K562 (cell line): ENCODE measurements at regions not wholly inside any gene's neighbourhood (a gene's known extent, or its start where the extent isn't known, plus 50 kb on each side); places are given as distances from the start of the nearest gene placed in this dataset.

Experiments used
- ATAC-seq: fragments of 200-7000 bp; cut with Tn5 transposase; 3 replicates; pipeline ENCODE4 v1.9.1; 2020; ENCODE audit warnings: moderate library complexity
- BruUV-seq: library from RNA; stranded (reverse); fragments of 400-500 nt; replicated peaks from 2 replicates; lab custom pipeline; 2021; lab: Mats Ljungman, UMichigan
- CTCF ChIA-PET: fragments of 300-600 bp; formaldehyde crosslinking; extraction: SDS; loops from one replicate; lab custom pipeline; 2021; ENCODE audit warnings: low intra/inter-chr PET ratio; lab: Yijun Ruan, JAX
- POLR2A ChIA-PET: fragments of 300-600, 350-650 bp; sonication (Branson Sonifier 250); formaldehyde crosslinking; extraction: SDS; loops from one replicate; lab custom pipeline; 2021; ENCODE audit warnings: antibody characterized with exemption, inconsistent platforms; lab: Yijun Ruan, JAX
- DNase-seq, 4 experiments: peaks; one replicate each; pipeline versions ENCODE4 v3.0.0 to v3.0.0-alpha.2; 2011 to 2018; ENCODE audit warnings: low spot score in 3 of 4, mixed read lengths in 3 of 4; ENCODE audit errors: extremely low read depth in 1 of 4
- FAIRE-seq: peaks from 2 replicates; lab custom pipeline; 2011; peaks lifted over from hg19 to GRCh38; lab: Jason Lieb, UNC
- H2AFZ ChIP-seq: 2 replicates; pipeline ENCODE4 v1.6.0; 2011; ENCODE audit warnings: low read depth, low read length, control low read depth, inconsistent platforms
- H3K27ac ChIP-seq: fragments of 200-600 bp; 3 replicates; pipeline ENCODE4 v1.8.0; 2011; ENCODE audit warnings: low read depth, mild to moderate bottlenecking, control low read depth, inconsistent platforms, low read length, moderate library complexity, mixed read lengths; ENCODE audit errors: extremely low read depth
- H3K27me3 ChIP-seq, 2 experiments: fragments of 300-600 bp in 1 of 2; 2 replicates in 1 of 2; 3 replicates in 1 of 2; pipeline versions ENCODE4 v1.6.0 to v1.8.0; 2011; ENCODE audit warnings: inconsistent platforms in 2 of 2, low read length in 2 of 2, mild to moderate bottlenecking in 1 of 2, mixed read lengths in 1 of 2, moderate library complexity in 1 of 2; ENCODE audit not compliant: control insufficient read depth in 2 of 2, insufficient read depth in 2 of 2
- H3K36me3 ChIP-seq: fragments of 300-600 bp; 3 replicates; pipeline ENCODE4 v1.8.0; 2011; ENCODE audit warnings: mild to moderate bottlenecking, low read length, inconsistent platforms; ENCODE audit not compliant: control insufficient read depth, insufficient read depth
- H3K4me1 ChIP-seq, 2 experiments: fragments of 200-600 bp in 1 of 2; replicated peaks in 1 of 2; 2 replicates in 1 of 2; 3 replicates in 1 of 2; pipeline versions ENCODE4 v1.5.1 to v1.8.0; 2011; ENCODE audit warnings: inconsistent platforms in 2 of 2, low read length in 2 of 2, mild to moderate bottlenecking in 1 of 2, mixed read lengths in 1 of 2, moderate library complexity in 1 of 2; ENCODE audit not compliant: control insufficient read depth in 2 of 2, insufficient read depth in 2 of 2
- H3K4me2 ChIP-seq: 2 replicates; pipeline ENCODE4 v1.6.1; 2011; ENCODE audit warnings: low read length, control low read depth, inconsistent platforms, mixed read lengths; ENCODE audit not compliant: insufficient read depth
- H3K4me3 ChIP-seq: fragments of 200-600 bp; sonication (generic), shearing (Covaris generic); 2 replicates; pipeline ENCODE4 v1.5.1; 2016; ENCODE audit warnings: control low read depth, inconsistent platforms
- H3K79me2 ChIP-seq: fragments of 200-600 bp; 3 replicates; pipeline ENCODE4 v1.8.0; 2011; ENCODE audit warnings: low read length, inconsistent platforms; ENCODE audit not compliant: control insufficient read depth, insufficient read depth
- H3K9ac ChIP-seq, 2 experiments: 2 replicates each; pipeline versions ENCODE4 v1.6.0 to v1.6.1; 2011; ENCODE audit warnings: low read depth in 2 of 2, low read length in 2 of 2, control low read depth in 1 of 2, inconsistent platforms in 1 of 2, mild to moderate bottlenecking in 1 of 2, mixed read lengths in 1 of 2; ENCODE audit not compliant: insufficient read depth in 1 of 2
- H3K9me1 ChIP-seq: one replicate; pipeline ENCODE4 v1.6.0; 2011; ENCODE audit warnings: inconsistent platforms, mild to moderate bottlenecking, low read length, moderate library complexity; ENCODE audit not compliant: control insufficient read depth, insufficient read depth
- H3K9me3 ChIP-seq: replicated peaks from 2 replicates; pipeline ENCODE4 v1.5.1; 2011; ENCODE audit warnings: low read depth, low read length, inconsistent platforms; ENCODE audit not compliant: control insufficient read depth, insufficient read depth
- H4K20me1 ChIP-seq: replicated peaks from 2 replicates; pipeline ENCODE4 v1.6.1; 2011; ENCODE audit warnings: low read length, inconsistent platforms, mixed read lengths; ENCODE audit not compliant: control insufficient read depth, insufficient read depth
- CBX2 ChIP-seq: fragments of 200-600 bp; sonication (generic); IDR thresholded peaks from one replicate; pipeline ENCODE4 v1.6.1; 2012; ENCODE audit warnings: mild to moderate bottlenecking, low read length, inconsistent platforms; ENCODE audit not compliant: insufficient read depth, poor library complexity, severe bottlenecking
- CREBBP ChIP-seq: IDR thresholded peaks from one replicate; pipeline ENCODE4 v1.6.1; 2012; ENCODE audit warnings: low read depth, mild to moderate bottlenecking, control low read depth, inconsistent platforms, low read length
- ELF2 ChIP-seq: fragments of 250-450 bp; sonication (Bioruptor Pico); IDR thresholded peaks from 2 replicates; pipeline ENCODE4 v1.5.0; 2021; ENCODE audit warnings: mild to moderate bottlenecking
- GABPB2 ChIP-seq: fragments of 250-450 bp; sonication (Bioruptor Pico); conservative IDR thresholded peaks from 2 replicates; pipeline ENCODE4 v1.5.1; 2021; ENCODE audit warnings: mild to moderate bottlenecking
- HNRNPK ChIP-seq: fragments of 200-400 bp; formaldehyde crosslinking; IDR thresholded peaks from one replicate; pipeline ENCODE4 v1.6.1; 2018; ENCODE audit warnings: mild to moderate bottlenecking, low read depth, low read length; ENCODE audit not compliant: poor library complexity, severe bottlenecking
- KLF16 ChIP-seq: IDR thresholded peaks from 2 replicates; pipeline ENCODE4 v1.6.1; 2016; ENCODE audit warnings: antibody characterized with exemption
- MAZ ChIP-seq, 2 experiments: fragments of 450-650 bp in 1 of 2; sonication (generic) in 1 of 2; formaldehyde crosslinking; IDR thresholded peaks in 1 of 2; conservative IDR thresholded peaks in 1 of 2; 2 replicates each; pipeline versions ENCODE4 v1.4.0 to v1.5.0; 2020; ENCODE audit warnings: mild to moderate bottlenecking in 1 of 2, missing genetic modification reagents in 1 of 2
- MCM7 ChIP-seq, 2 experiments: fragments of 450-650 bp; IDR thresholded peaks; 2 replicates each; pipeline ENCODE4 v1.6.1; 2016 to 2018
- MXI1 ChIP-seq: IDR thresholded peaks from 2 replicates; pipeline ENCODE4 v1.6.1; 2011; ENCODE audit warnings: low read depth, mild to moderate bottlenecking, improper control_type of control experiment, low read length
- NELFE ChIP-seq: IDR thresholded peaks from 2 replicates; pipeline ENCODE4 v1.6.1; 2011; ENCODE audit warnings: mild to moderate bottlenecking; ENCODE audit not compliant: insufficient read depth, insufficient read length
- ZBTB26 ChIP-seq: fragments of 450-650 bp; formaldehyde crosslinking; IDR thresholded peaks from 2 replicates; pipeline ENCODE4 v1.4.0; 2022; ENCODE audit warnings: missing genetic modification characterization
- ZFP1 ChIP-seq: fragments of 450-650 bp; formaldehyde crosslinking; IDR thresholded peaks from 2 replicates; pipeline ENCODE4 v1.4.0; 2020; ENCODE audit warnings: mild to moderate bottlenecking, mixed read lengths
- ZNF143 ChIP-seq: sonication (generic); formaldehyde crosslinking; IDR thresholded peaks from 2 replicates; pipeline ENCODE4 v1.9.0; 2022; ENCODE audit warnings: mild to moderate bottlenecking, missing genetic modification reagents
- ZNF165 ChIP-seq: fragments of 250-450 bp; sonication (Bioruptor Pico); IDR thresholded peaks from 2 replicates; pipeline ENCODE4 v1.4.0; 2020; ENCODE audit warnings: borderline replicate concordance
- ZNF780A ChIP-seq: fragments of 250-450 bp; sonication (Bioruptor Pico); IDR thresholded peaks from 2 replicates; pipeline ENCODE4 v1.5.0; 2021; ENCODE audit warnings: mild to moderate bottlenecking
- in situ Hi-C: fragments of 300-500 bp; cut with MboI; formaldehyde crosslinking; loops from 4 replicates; pipeline ENCODE4 v1.15.0; 2018; ENCODE audit warnings: inconsistent platforms, mixed read lengths
- intact Hi-C: fragments of 100-400 bp; cut with micrococcal nuclease; formaldehyde crosslinking; loops from 2 replicates; pipeline ENCODE4 v1.14.2; 2022

DNA sequence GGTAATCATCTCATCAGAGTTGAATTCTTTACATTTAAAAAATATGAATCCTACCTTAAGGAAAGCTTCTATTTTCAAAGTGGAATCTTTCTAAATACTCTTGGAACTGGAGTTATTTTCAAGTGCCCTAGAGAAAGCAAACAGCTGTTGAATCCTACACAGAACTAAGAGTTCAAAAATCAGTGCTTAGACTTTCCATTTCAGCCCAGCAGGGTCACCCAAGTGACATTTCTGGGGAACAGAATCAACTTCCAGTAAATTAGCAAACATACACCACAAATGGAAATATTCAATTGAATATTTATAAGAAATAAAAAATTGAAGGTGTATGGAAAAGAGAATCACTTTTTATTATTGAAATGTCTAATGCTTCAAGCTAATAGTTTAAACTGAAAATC lies 427.7 kb upstream of the NOX3 start:
- DNase-seq (no peak), ATAC-seq (no peak), FAIRE-seq (no peak)
- ChIA-PET POLR2A (no interaction called here), CTCF (no interaction called here)
- no peak overlapping the region for H3K4me3 ChIP-seq
- no peak overlapping the region for H3K9ac ChIP-seq
- H3K4me2 ChIP-seq = no peak overlapping the region
- in situ Hi-C loops = no loop called here
- TF ChIP-seq ZBTB26 (CRISPR knock-in tag) (no peak), ELF2 (CRISPR knock-in tag) (no peak), CBX2 (no peak), KLF16 (no peak), MCM7 (IDR thresholded peaks at IDR 0.05) (no peak), ZNF780A (CRISPR knock-in tag) (no peak), MAZ (CRISPR knock-in tag; conservative IDR thresholded peaks at IDR 0.05 in 1 of 2, IDR thresholded peaks at IDR 0.05 in 1 of 2) (no peak), ZFP1 (CRISPR knock-in tag) (no peak), MXI1 (no peak), NELFE (no peak), HNRNPK (no peak), ZNF143 (CRISPR knock-in tag) (no peak), CREBBP (no peak), ZNF165 (CRISPR knock-in tag) (no peak), GABPB2 (CRISPR knock-in tag) (no peak)
- no peaks in the 10 kb centered on the region for H3K9me3 ChIP-seq
- H3K27me3 ChIP-seq = no peaks in the 10 kb centered on the region
- H4K20me1 ChIP-seq = no peaks in the 10 kb centered on the region
- intact Hi-C loops = no loop called here
- BruUV-seq = no TSS peak
- no peaks in the 10 kb centered on the region for H3K36me3 ChIP-seq
- no peaks in the 10 kb centered on the region for H3K9me1 ChIP-seq
- H3K79me2 ChIP-seq = no peaks in the 10 kb centered on the region
- no peak overlapping the region for H2AFZ ChIP-seq
- H3K27ac ChIP-seq = no peak overlapping the region
- H3K4me1 ChIP-seq = no peaks in the 10 kb centered on the region
